H1 (cell line): ENCODE measurements at regions not wholly inside any gene's neighbourhood (a gene's known extent, or its start where the extent isn't known, plus 50 kb on each side); places are given as distances from the start of the nearest gene placed in this dataset.

Experiments
- BRCA1 ChIP-seq: IDR thresholded peaks from 2 replicates; pipeline ENCODE4 v1.6.1; 2012; ENCODE audit warnings: low read depth, low read length, improper control_type of control experiment
- JUN ChIP-seq: IDR thresholded peaks from 2 replicates; pipeline ENCODE4 v1.6.1; 2011; ENCODE audit warnings: low read depth, mild to moderate bottlenecking, improper control_type of control experiment, low read length
- RFX5 ChIP-seq: IDR thresholded peaks from 2 replicates; pipeline ENCODE4 v1.6.1; 2011; ENCODE audit warnings: low read depth, low read length, improper control_type of control experiment, borderline replicate concordance
- SAP30 ChIP-seq: fragments of 300-600 bp; sonication (generic); IDR thresholded peaks from 2 replicates; pipeline ENCODE4 v1.7.1; 2012; ENCODE audit warnings: low read length, moderate library complexity, mild to moderate bottlenecking, inconsistent platforms; ENCODE audit not compliant: insufficient read depth, insufficient replicate concordance
- SP1 ChIP-seq: IDR thresholded peaks from 2 replicates; pipeline ENCODE4 v1.6.1; 2011; ENCODE audit warnings: low read depth, low read length
- SP4 ChIP-seq: IDR thresholded peaks from 2 replicates; pipeline ENCODE4 v1.6.1; 2012; ENCODE audit warnings: low read length, inconsistent platforms
- TF ChIP-seq, protein P1 (sequence below): fragments of 300-600 bp; sonication (generic); IDR thresholded peaks from 2 replicates; pipeline ENCODE4 v1.7.1; 2012; ENCODE audit warnings: low read length, moderate library complexity, mild to moderate bottlenecking, inconsistent platforms; ENCODE audit not compliant: insufficient replicate concordance
- TF ChIP-seq, protein P2 (sequence below), 3 experiments: IDR thresholded peaks; 1 replicate in 2 of 3; 2 replicates in 1 of 3; pipeline versions ENCODE4 v1.5.1 to v1.6.1; 2011; ENCODE audit warnings: low read length in 3 of 3, mild to moderate bottlenecking in 3 of 3, inconsistent platforms in 2 of 3, low read depth in 1 of 3, moderate library complexity in 1 of 3; ENCODE audit not compliant: insufficient read depth in 1 of 3; ENCODE audit errors: control extremely low read depth in 1 of 3

DNA sequence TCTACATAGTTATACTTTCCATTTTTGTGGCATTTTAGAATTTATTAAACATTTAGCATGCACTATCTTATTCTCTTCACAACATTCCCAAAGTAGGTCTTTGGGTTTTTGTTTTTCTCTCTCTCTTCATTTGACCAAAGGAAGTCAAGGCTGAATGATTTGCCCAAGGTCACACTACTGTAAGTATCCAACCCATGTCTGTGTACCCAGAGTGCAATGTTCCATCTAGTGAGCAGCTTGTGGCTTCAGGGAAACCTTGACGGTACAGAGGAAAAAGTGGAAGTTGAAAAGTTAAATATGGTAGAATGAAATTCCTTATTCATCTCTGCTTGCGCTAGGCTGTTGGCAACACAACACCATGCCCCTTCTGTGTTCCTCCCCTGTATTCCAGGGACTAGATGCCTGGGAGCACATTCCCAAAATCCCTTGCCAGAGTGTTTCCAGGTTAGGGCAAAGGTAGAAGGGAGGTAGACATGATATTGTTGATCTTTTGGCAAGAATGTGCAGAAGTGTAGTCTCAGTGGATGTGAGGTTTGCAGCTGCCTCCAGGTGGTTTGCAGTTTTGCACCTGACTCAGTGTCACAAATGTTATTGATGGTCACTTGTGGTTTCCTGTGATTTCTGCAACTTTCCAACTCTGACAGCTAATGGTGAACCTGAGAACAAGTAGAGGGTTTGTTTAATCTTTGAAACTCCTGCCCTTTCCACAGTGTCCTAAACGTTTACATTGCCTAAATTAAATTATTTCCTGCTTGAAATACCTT lies 196.7 kb downstream of the RMST start (continued):
- TF ChIP-seq, protein P1, sequence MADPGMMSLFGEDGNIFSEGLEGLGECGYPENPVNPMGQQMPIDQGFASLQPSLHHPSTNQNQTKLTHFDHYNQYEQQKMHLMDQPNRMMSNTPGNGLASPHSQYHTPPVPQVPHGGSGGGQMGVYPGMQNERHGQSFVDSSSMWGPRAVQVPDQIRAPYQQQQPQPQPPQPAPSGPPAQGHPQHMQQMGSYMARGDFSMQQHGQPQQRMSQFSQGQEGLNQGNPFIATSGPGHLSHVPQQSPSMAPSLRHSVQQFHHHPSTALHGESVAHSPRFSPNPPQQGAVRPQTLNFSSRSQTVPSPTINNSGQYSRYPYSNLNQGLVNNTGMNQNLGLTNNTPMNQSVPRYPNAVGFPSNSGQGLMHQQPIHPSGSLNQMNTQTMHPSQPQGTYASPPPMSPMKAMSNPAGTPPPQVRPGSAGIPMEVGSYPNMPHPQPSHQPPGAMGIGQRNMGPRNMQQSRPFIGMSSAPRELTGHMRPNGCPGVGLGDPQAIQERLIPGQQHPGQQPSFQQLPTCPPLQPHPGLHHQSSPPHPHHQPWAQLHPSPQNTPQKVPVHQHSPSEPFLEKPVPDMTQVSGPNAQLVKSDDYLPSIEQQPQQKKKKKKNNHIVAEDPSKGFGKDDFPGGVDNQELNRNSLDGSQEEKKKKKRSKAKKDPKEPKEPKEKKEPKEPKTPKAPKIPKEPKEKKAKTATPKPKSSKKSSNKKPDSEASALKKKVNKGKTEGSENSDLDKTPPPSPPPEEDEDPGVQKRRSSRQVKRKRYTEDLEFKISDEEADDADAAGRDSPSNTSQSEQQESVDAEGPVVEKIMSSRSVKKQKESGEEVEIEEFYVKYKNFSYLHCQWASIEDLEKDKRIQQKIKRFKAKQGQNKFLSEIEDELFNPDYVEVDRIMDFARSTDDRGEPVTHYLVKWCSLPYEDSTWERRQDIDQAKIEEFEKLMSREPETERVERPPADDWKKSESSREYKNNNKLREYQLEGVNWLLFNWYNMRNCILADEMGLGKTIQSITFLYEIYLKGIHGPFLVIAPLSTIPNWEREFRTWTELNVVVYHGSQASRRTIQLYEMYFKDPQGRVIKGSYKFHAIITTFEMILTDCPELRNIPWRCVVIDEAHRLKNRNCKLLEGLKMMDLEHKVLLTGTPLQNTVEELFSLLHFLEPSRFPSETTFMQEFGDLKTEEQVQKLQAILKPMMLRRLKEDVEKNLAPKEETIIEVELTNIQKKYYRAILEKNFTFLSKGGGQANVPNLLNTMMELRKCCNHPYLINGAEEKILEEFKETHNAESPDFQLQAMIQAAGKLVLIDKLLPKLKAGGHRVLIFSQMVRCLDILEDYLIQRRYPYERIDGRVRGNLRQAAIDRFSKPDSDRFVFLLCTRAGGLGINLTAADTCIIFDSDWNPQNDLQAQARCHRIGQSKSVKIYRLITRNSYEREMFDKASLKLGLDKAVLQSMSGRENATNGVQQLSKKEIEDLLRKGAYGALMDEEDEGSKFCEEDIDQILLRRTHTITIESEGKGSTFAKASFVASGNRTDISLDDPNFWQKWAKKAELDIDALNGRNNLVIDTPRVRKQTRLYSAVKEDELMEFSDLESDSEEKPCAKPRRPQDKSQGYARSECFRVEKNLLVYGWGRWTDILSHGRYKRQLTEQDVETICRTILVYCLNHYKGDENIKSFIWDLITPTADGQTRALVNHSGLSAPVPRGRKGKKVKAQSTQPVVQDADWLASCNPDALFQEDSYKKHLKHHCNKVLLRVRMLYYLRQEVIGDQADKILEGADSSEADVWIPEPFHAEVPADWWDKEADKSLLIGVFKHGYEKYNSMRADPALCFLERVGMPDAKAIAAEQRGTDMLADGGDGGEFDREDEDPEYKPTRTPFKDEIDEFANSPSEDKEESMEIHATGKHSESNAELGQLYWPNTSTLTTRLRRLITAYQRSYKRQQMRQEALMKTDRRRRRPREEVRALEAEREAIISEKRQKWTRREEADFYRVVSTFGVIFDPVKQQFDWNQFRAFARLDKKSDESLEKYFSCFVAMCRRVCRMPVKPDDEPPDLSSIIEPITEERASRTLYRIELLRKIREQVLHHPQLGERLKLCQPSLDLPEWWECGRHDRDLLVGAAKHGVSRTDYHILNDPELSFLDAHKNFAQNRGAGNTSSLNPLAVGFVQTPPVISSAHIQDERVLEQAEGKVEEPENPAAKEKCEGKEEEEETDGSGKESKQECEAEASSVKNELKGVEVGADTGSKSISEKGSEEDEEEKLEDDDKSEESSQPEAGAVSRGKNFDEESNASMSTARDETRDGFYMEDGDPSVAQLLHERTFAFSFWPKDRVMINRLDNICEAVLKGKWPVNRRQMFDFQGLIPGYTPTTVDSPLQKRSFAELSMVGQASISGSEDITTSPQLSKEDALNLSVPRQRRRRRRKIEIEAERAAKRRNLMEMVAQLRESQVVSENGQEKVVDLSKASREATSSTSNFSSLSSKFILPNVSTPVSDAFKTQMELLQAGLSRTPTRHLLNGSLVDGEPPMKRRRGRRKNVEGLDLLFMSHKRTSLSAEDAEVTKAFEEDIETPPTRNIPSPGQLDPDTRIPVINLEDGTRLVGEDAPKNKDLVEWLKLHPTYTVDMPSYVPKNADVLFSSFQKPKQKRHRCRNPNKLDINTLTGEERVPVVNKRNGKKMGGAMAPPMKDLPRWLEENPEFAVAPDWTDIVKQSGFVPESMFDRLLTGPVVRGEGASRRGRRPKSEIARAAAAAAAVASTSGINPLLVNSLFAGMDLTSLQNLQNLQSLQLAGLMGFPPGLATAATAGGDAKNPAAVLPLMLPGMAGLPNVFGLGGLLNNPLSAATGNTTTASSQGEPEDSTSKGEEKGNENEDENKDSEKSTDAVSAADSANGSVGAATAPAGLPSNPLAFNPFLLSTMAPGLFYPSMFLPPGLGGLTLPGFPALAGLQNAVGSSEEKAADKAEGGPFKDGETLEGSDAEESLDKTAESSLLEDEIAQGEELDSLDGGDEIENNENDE, result no peak
- TF ChIP-seq SP4 (no peak), SP1 (no peak), RFX5 (no peak), SAP30 (no peak), JUN (no peak), BRCA1 (no peak)
- TF ChIP-seq, protein P2, sequence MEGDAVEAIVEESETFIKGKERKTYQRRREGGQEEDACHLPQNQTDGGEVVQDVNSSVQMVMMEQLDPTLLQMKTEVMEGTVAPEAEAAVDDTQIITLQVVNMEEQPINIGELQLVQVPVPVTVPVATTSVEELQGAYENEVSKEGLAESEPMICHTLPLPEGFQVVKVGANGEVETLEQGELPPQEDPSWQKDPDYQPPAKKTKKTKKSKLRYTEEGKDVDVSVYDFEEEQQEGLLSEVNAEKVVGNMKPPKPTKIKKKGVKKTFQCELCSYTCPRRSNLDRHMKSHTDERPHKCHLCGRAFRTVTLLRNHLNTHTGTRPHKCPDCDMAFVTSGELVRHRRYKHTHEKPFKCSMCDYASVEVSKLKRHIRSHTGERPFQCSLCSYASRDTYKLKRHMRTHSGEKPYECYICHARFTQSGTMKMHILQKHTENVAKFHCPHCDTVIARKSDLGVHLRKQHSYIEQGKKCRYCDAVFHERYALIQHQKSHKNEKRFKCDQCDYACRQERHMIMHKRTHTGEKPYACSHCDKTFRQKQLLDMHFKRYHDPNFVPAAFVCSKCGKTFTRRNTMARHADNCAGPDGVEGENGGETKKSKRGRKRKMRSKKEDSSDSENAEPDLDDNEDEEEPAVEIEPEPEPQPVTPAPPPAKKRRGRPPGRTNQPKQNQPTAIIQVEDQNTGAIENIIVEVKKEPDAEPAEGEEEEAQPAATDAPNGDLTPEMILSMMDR (IDR thresholded peaks at IDR 0.05; ENCODE audit: control extremely low read depth in 1 of 3, insufficient read depth in 1 of 3, low read depth in 1 of 3, low read length in 3 of 3), result no peak
